ENCODE measurements at regions not wholly inside any gene's neighbourhood (a gene's known extent, or its start where the extent isn't known, plus 50 kb on each side); places are given as distances from the start of the nearest gene placed in this dataset.

GRCh38 chr6:112626468-112627082, 279.4 kb downstream of the RFPL4B start:
- DNase-seq (ENCODE audit: low read depth) = peak; percentile 16
- H3K4me3 ChIP-seq (ENCODE audit: low read depth, low read length) = no peak overlapping the region
- no peak for TF ChIP-seq CTCF (IDR thresholded peaks at IDR 0.05; ENCODE audit: insufficient read depth, low read depth, low read length, missing control alignments)

GRCh38 chr6:112634376-112634775, 287.2 kb downstream of the RFPL4B start:
- no peak for TF ChIP-seq CTCF (IDR thresholded peaks at IDR 0.05; ENCODE audit: insufficient read depth, low read depth, low read length, missing control alignments)
- DNase-seq (ENCODE audit: low read depth) = no peak
- H3K4me3 ChIP-seq (ENCODE audit: low read depth, low read length) = no peak overlapping the region

- no peak for TF ChIP-seq CTCF (IDR thresholded peaks at IDR 0.05; ENCODE audit: insufficient read depth, low read depth, low read length, missing control alignments)
- DNase-seq (ENCODE audit: low read depth) = no peak
- H3K4me3 ChIP-seq (ENCODE audit: low read depth, low read length) = no peak overlapping the region
Observed at GRCh38 chr6:112636650-112637262, 289.6 kb downstream of the RFPL4B start.

GRCh38 chr6:112639391-112639831, 292.3 kb downstream of the RFPL4B start:
- no peak for DNase-seq (ENCODE audit: low read depth)
- no peak overlapping the region for H3K4me3 ChIP-seq (ENCODE audit: low read depth, low read length)
- no peak for TF ChIP-seq CTCF (IDR thresholded peaks at IDR 0.05; ENCODE audit: insufficient read depth, low read depth, low read length, missing control alignments)

GRCh38 chr6:112640891-112641290, 293.8 kb downstream of the RFPL4B start:
- no peak for TF ChIP-seq CTCF (IDR thresholded peaks at IDR 0.05; ENCODE audit: insufficient read depth, low read depth, low read length, missing control alignments)
- DNase-seq (ENCODE audit: low read depth) = no peak
- no peak overlapping the region for H3K4me3 ChIP-seq (ENCODE audit: low read depth, low read length)

- DNase-seq (ENCODE audit: low read depth) = no peak
- no peak overlapping the region for H3K4me3 ChIP-seq (ENCODE audit: low read depth, low read length)
- no peak for TF ChIP-seq CTCF (IDR thresholded peaks at IDR 0.05; ENCODE audit: insufficient read depth, low read depth, low read length, missing control alignments)
Observed at GRCh38 chr6:112649853-112650252, 302.7 kb downstream of the RFPL4B start.

GRCh38 chr6:112651239-112651638, 304.1 kb downstream of the RFPL4B start:
- DNase-seq (ENCODE audit: low read depth) = no peak
- no peak for TF ChIP-seq CTCF (IDR thresholded peaks at IDR 0.05; ENCODE audit: insufficient read depth, low read depth, low read length, missing control alignments)
- H3K4me3 ChIP-seq (ENCODE audit: low read depth, low read length) = no peak overlapping the region

Measured in GM12865 (cell line).